ENCODE measurements at regions not wholly inside any gene's neighbourhood (a gene's known extent, or its start where the extent isn't known, plus 50 kb on each side); places are given as distances from the start of the nearest gene placed in this dataset.

DNA sequence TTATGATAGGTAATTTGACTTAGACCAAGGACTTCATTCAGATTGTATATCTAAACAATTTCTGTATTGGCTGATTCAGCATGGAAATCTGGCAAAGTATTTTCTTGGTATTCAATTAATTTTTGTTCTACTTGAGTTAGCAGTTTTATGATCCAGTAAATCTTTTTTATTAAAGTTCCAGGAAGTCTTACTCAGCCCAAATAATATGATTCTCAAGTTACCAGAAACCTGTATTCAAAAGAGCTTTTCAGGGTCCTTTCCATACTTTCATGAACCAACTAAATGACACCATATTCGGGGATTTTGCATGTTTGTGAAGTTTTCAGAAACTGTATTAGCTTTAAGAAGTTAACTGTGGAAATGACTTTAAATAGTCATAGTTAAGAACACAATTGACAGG, 662.6 kb downstream of the LRFN5 start:
- TF ChIP-seq, protein P1, sequence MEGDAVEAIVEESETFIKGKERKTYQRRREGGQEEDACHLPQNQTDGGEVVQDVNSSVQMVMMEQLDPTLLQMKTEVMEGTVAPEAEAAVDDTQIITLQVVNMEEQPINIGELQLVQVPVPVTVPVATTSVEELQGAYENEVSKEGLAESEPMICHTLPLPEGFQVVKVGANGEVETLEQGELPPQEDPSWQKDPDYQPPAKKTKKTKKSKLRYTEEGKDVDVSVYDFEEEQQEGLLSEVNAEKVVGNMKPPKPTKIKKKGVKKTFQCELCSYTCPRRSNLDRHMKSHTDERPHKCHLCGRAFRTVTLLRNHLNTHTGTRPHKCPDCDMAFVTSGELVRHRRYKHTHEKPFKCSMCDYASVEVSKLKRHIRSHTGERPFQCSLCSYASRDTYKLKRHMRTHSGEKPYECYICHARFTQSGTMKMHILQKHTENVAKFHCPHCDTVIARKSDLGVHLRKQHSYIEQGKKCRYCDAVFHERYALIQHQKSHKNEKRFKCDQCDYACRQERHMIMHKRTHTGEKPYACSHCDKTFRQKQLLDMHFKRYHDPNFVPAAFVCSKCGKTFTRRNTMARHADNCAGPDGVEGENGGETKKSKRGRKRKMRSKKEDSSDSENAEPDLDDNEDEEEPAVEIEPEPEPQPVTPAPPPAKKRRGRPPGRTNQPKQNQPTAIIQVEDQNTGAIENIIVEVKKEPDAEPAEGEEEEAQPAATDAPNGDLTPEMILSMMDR (IDR thresholded peaks at IDR 0.05), result no peak
- no peak for TF ChIP-seq POLR2A (IDR thresholded peaks at IDR 0.05)
